Tibial nerve (tissue), 4 donors: ENCODE measurements at regions not wholly inside any gene's neighbourhood (a gene's known extent, or its start where the extent isn't known, plus 50 kb on each side); places are given as distances from the start of the nearest gene placed in this dataset.

Experiments used
- CTCF ChIP-seq, 5 experiments: fragments of 200-600 bp in 3 of 5; fragments of 450-650 bp in 2 of 5; sonication (generic) in 3 of 5; IDR thresholded peaks; one replicate each; pipeline ENCODE4 v1.5.1; 2016 to 2019; ENCODE audit warnings: antibody characterized with exemption in 5 of 5, mild to moderate bottlenecking in 3 of 5, moderate library complexity in 2 of 5
- EP300 ChIP-seq, 2 donors: sonication (generic); formaldehyde crosslinking; IDR thresholded peaks; one replicate each; pipeline ENCODE4 v1.6.1; 2017; ENCODE audit warnings: antibody characterized with exemption in 2 of 2, mild to moderate bottlenecking in 1 of 2

GRCh38 chr1:238961790-238962189 lies 424.6 kb upstream of the CHRM3 start:
- TF ChIP-seq EP300 (IDR thresholded peaks at IDR 0.05) = no peak
- no peak for TF ChIP-seq CTCF (IDR thresholded peaks at IDR 0.05)
